Body of pancreas (tissue), 4 donors: ENCODE measurements at regions not wholly inside any gene's neighbourhood (a gene's known extent, or its start where the extent isn't known, plus 50 kb on each side); places are given as distances from the start of the nearest gene placed in this dataset.

Experiments
- POLR2A ChIP-seq, 3 donors: fragments of 450-650 bp; IDR thresholded peaks; one replicate each; pipeline ENCODE4 v1.6.1; 2016; ENCODE audit warnings: antibody characterized with exemption in 3 of 3, mild to moderate bottlenecking in 2 of 3
- TF ChIP-seq, protein P1 (sequence below), 7 experiments: fragments of 450-650 bp in 4 of 7; fragments of 200-600 bp in 3 of 7; sonication (generic) in 3 of 7; IDR thresholded peaks; one replicate each; pipeline ENCODE4 v1.5.1; 2016 to 2019; ENCODE audit warnings: antibody characterized with exemption in 7 of 7

- no peak for TF ChIP-seq POLR2A (IDR thresholded peaks at IDR 0.05)
- TF ChIP-seq, protein P1, sequence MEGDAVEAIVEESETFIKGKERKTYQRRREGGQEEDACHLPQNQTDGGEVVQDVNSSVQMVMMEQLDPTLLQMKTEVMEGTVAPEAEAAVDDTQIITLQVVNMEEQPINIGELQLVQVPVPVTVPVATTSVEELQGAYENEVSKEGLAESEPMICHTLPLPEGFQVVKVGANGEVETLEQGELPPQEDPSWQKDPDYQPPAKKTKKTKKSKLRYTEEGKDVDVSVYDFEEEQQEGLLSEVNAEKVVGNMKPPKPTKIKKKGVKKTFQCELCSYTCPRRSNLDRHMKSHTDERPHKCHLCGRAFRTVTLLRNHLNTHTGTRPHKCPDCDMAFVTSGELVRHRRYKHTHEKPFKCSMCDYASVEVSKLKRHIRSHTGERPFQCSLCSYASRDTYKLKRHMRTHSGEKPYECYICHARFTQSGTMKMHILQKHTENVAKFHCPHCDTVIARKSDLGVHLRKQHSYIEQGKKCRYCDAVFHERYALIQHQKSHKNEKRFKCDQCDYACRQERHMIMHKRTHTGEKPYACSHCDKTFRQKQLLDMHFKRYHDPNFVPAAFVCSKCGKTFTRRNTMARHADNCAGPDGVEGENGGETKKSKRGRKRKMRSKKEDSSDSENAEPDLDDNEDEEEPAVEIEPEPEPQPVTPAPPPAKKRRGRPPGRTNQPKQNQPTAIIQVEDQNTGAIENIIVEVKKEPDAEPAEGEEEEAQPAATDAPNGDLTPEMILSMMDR (IDR thresholded peaks at IDR 0.05): no peak
Observed at GRCh38 chr18:44464398-44465180, 216.1 kb upstream of the SETBP1 start.
